HG02981 (cell line): ENCODE measurements at regions not wholly inside any gene's neighbourhood (a gene's known extent, or its start where the extent isn't known, plus 50 kb on each side); places are given as distances from the start of the nearest gene placed in this dataset.
"Not testable (repeated sequence)": the region's sequence is repeated elsewhere in the genome, so short reads cannot be mapped to it uniquely, and the experiment has no call there.

Source experiments
- ATAC-seq: cut with Tn5 transposase; IDR thresholded peaks from one replicate; pipeline ENCODE4 v1.9.1; 2021; ENCODE audit warnings: mild to moderate bottlenecking, moderate library complexity; ENCODE audit not compliant: unreplicated experiment

DNA sequence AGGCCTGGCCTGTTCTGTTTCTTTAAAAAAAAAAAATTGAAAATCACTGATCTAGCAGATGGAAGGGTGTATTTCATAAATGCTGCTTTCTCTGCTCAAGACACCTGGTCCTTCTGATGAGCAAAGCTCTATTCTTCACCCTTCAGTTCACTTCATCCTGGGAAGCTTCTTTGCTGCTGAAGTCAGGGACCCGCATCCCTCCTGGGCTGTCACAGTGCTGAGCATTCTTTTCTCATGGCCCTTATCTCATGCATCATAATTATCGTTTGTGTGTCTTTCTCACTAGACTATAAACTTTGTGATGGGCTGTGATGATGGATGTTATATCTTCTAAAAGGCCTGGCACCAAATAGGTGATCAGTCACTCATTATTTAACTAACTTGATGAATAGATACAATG, 461.0 kb downstream of the GADD45G start:
- ATAC-seq: no peak

DNA sequence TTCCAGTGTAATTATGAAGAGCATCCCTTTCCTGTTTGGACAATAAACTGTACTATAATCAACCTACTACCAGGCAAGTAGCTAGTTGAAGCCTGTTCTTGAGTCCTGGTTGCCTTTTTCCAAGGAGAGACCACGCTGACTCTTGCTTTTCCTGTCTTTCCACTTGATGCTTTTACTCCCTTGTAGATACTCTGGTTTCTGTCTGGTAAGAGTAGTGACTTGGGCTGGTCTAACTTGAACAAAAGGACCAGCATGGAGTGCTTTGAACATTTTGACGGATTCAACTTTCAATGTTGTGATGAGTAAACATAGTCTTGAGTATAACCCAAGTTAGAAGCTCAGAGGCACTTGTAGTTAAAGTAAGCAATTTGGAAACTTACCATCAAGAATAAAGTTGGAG, 464.3 kb downstream of the GADD45G start:
- ATAC-seq: no peak

DNA sequence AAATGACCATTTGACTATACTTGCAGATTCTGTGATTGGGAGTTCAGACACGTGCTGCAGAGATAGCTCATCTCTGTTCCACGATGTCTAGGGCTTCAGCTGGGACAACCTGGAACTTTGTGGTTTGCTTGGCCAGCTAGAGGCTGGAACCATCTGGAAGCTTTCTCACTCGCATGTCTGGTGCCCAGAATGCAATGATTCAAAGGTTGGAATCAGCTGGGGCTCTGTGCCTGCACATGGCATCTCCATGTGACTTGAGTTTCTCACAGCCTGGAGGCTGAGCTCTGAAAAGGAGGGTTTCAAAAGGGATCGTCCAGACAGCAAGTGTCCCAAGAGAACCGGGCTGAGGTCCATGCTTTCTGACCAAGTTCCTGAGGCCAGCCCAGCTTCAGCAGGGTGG, 465.2 kb downstream of the GADD45G start:
- ATAC-seq: no peak

DNA sequence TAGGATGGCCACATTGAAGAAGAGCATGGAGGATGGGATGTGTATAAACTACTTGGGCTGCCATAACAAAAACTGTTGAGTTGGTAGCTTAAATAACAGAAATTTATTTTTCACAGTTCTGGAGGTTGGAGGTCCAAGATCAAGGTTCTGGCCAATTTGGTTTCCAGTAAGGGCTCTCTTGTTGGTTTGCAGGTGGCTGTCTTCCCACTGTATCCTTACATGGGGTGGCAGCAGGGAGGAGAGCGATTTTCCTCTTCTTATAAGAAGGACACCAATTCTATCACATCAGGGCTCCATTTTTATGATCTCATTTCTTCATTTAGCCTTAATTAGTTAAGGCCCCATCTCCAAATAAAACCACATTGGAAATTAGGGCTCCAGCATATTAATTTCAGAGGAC, 465.7 kb downstream of the GADD45G start:
- no peak for ATAC-seq

DNA sequence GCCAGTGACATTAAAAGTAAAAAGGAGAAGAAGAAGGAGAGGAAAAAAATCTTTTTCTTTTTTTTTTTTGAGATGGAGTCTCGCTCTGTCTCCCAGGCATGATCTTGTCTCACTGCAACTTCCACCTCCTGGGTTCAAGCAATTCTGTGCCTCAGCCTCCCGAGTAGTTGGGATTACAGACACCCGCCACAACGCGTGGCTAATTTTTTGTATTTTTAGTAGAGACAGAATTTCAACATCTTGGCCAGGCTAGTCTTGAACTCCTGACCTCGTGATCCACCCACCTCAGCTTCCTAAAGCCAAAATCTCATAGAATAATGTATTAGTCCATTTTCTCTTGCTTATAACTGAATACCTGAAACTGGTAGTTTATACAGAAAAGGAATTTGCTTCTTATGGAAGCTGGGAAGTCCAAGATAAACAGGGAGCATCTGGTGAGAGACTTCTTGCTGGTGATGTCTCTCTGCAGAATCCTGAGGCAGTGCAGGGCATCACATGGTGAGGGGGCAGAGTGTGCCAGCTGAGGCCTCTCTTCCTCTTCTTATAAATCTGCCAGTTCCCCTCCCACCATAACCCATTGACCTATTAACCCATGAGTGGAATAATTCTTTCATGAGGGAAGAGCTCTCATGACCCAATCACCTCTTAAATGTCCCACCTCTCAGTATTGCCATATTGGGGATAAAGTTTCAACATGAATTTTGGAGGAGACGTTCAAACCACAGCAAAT, 466.3 kb downstream of the GADD45G start:
- no peak for ATAC-seq

DNA sequence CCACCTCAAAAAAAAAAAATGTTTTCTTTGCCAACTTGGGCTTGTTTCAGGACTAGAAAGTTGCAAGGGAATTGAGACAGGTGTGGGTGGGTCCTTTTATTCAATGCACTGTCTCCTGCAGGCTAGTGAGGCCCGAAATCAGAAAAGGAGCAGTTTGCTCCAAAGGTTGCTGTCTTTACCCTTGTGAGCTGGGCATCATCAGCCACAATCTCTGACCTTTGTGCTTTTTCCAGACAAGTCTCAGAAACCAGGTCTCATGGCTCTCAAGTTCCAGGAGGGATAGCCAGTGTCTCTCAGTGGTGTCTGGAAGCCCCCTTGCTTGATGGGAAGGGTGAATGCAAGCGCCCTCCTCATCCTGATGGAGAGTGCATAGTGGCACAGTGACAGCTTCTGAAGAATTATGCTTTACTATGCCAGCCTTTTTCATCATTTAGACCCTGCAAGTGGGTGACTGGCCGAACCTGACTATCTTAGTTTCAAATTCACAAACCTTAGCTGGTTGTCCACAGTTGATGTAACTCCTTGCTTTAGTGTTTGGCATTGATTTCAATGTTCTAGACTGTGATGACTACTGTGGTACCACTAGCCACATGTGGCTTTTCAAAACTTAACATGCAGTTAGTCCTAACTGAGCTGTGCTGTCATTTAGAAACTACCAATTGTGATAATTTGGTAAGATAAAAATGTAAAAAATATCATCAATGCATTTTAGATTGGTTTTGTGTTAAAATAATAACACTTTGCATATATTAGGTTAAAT, 468.6 kb downstream of the GADD45G start:
- no peak for ATAC-seq

DNA sequence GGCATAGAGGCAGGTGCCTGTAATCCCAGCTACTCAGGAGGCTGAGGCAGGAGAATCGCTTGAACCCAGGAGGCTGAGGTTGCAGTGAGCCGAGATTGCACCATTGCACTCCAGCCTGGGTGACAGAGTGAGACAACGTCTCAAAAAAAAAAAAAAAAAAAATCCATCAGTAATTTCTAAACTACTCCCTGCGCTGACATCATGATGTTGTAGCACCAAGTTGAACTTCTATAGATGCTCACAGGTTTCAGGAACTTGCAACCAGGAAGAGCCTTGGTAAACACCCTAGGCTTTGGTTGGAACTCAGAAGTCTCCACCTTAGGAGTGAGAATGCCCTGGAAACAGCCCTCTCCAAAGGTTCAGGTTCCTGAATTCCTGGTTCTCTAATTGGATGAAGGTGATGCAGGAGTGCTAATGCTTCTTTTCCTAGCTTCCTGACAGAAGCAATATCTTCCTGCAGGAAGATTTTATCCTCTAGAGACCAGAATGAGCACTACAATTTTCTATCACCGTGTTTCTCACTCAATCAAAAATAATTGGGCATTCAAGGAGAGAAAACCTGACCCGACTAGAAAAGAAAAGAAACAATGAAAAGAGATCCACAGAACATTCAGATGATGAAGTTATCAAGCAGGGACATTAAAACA, 469.6 kb downstream of the GADD45G start:
- no peak for ATAC-seq

DNA sequence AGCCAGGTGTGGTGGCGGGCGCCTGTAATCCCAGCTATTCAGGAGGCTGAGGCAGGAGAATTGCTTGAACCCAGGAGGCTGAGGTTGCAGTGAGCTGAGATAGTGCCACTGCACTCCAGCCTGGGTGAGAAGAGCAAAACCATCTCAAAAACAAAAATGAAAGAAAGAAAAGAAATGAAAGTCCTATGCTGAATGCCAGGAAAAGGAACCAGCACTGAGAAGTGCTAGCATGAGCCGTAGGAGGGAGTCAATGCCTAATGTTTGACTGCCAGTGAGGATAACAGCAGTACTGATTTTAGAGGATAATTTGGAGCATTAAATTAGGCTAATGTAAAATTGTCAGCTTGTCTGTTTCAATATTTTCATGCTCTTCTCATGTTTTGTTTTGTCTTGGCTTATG, 472.8 kb downstream of the GADD45G start:
- not testable (repeated sequence) for ATAC-seq

DNA sequence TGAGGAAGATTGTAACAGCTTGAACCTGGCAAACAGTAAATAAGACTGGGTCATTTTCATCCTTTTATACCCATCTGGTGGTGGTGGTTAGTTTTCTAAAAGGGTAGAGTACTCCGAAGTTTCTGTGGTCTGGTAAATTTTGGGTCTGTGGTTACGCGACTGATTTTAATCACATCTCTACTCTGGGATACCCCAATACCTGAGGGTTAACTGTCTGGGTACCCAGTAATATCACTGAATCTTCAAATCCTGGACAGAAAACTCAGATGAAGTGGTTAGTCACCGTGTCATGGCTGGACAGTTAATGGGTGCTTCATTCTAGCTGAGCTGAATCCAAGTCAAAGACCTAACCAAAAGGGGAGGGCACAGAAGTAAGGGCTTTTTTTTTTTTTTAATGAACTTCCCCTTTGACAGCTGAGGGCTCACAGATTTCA, 474.2 kb downstream of the GADD45G start:
- ATAC-seq: no peak

DNA sequence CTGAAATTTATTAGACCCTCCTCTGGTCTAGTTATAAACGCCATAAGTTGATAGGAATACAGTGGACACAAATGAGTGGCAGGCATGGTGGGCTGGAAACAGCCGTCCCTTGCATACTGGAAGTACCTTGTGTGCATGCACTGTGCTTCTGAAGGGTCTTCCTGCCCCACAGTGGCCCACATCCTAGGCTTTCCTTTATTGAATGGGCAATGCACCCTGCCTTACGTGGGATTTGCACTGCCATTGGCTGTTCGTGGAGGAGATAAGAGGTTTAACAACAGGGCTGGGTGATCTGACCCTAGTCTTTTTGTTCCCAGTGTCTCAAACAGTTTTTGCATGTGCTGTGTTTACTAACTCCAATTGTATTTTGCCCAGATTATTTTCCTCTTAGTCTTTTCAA, 480.8 kb downstream of the GADD45G start:
- no peak for ATAC-seq

DNA sequence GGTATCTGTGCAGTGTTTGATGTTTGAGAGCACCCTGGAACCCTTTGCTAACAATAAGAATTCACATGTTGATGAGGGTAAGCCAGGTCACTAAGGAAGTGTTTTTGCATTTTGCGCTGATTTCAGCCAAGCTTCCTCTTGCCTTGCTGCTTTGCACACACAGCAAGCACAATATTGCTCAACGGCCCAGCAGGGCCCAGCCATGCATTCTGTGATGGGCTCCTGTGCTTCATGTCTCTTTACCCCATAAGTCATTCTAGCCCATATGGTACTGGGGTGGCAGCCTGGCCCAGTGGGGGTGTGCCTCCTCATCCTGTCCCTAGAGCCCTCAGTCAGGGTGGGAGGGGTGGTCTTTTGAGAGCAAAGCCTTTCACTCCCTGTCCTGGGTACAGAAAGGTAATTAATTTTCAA, 481.3 kb downstream of the GADD45G start:
- ATAC-seq: no peak

DNA sequence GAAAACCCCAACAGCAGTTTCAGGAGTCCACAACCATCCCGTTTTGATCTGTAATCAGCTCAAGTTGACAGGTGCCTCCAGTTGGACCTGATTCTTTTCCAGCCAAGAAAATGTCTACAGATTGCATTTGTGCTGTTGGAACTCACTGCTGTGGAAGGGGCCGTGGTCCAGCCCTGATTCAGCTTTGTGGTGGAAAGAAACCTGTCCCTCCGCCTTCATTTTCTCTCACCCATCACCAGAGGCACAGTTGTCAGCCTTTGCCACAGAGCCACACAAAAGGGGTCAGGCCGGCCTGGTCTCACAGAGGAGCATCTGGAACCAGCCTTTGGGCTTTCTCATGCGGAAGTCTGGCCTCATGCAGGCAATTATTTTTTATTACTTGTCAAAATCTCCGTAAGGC, 483.6 kb downstream of the GADD45G start:
- no peak for ATAC-seq

DNA sequence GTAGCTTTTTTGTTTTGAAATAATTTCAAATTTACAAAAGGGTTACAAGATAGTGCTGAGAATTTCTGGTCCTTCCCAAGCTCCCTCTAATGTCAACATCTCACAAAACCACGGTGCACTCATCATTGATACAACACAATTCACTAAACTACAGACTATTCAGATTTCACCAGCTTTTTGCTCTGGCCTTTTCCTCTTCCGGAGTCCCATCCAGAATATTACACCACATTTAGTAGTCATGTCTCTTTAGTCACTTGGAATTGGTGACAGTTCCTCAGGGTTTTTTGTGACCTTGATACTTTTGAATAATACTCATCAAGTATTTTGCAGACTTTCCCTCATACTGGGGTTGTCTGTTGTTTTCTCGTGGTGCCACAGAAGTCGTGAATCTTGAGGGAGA, 484.0 kb downstream of the GADD45G start:
- ATAC-seq: no peak

DNA sequence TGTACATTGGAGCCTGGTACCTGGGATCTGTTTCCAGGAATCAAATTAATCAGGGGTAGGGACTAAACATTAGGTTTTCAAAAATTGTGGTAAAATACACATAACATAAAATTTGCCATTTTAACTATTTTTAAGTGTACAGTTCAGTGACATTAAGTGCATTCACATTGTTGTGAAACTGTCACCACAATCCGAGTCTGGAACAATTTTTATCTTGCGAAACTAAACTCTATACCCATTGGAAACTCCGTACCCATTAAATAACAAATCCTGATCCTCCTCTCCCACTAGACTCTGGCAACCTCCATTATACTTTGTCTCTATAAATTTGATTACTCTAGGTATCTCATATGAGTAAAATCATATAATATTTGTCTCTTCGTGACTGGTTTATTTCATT, 486.2 kb downstream of the GADD45G start:
- no peak for ATAC-seq

DNA sequence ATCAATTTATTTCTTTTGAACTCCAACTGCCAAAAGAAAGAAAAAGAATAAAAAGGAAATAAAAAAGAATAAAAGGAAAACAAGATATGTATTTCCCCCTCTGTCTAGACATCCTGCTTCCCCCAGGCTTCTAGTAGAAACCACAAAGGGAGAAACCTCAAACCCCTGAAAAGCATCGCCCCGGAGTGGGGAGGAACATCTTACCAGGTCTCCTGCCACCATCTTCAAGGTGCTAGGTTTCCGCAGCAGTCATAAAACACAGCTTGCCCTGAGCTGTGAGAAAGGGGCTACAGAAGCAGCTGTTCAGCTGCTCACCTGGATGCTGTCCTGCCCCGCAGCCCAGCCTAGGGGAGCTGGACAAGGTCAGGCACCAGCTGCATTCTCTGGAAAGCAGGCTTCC, 487.7 kb downstream of the GADD45G start:
- ATAC-seq: no peak

DNA sequence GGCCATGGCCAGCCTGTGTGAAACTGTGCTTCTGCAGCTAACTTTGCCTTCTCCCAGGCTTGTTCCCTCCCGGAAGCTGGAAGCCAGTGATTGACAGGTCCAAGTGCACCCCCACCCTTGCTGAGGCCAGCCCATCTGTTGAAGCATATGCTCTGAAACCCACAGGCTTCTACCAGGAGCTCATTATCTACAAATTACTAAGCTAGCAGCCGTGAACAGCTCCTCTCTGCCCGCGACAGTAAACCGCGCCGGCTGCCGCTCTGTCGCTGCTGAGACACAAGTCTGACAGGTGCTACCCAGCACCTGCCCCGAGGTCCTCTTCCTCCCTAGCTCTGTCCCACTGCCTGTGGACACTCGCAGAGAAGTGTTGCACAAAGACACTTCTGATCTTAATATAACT, 490.9 kb downstream of the GADD45G start:
- no peak for ATAC-seq

DNA sequence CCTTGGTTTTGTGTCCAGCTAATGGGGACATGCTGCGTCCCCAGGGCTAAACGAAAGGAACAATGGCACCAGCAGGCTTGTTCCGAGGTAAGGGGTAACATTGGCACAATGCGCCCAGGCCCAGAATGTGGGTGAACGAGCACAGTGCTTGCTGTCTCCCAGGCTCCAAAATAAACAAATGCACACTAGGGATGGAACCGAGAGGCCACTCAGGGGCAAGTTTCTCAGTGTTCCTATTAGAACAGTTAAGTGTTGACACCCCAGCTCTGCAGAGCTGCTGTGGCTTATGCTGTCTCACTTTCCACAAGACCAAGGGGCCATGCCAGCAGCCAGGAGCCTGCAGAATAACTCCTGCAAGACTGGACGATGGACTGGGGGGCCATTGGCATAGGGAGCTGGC, 492.4 kb downstream of the GADD45G start:
- no peak for ATAC-seq

DNA sequence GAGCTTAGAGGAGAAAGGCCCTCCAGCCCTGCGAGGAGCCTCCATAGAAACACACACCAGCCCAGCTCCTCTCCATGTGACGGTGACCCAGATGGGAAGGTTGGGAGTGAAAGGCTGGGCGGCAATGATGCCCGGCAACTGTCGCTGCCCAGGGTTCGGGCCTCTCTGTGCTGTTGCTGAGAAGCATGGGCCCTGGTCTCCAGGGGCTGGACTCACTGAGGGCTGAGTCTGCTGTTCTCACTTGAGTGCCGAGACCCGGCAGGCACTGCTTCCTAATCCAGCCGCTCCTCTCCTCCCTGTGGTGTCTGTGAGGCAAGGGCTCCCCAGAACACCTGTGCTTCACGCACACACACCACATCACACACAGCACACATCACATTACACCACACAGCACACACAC, 493.6 kb downstream of the GADD45G start:
- no peak for ATAC-seq

DNA sequence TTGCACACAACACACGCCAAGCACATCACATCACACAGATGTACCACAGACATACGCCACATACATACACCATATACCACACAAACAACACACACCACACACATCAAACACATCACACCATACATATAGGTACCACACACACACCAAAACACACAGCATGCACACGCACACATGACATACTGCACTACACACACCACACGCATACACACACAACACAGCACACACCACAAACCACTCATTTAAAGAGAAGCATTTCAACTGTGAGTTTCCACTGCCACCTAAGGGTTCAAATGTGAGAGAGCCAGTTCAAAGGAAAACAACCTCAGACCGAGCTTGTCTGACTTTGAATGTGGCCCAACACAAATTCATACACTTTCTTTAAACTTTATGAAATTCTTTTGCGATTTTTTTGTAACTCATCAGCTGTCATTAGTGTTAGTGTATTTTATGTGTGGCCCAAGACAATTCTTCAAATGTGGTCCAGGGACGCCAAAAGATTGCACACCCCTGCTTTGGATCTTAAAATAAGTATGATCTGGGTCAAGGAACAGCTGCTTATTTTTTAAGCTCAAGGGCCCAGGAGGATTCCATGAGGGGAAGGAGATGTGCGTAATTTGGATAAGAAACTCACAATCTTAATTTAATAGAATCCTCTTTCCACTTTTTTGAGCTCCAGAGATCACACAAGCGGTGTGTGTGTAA, 494.6 kb downstream of the GADD45G start:
- ATAC-seq: no peak

DNA sequence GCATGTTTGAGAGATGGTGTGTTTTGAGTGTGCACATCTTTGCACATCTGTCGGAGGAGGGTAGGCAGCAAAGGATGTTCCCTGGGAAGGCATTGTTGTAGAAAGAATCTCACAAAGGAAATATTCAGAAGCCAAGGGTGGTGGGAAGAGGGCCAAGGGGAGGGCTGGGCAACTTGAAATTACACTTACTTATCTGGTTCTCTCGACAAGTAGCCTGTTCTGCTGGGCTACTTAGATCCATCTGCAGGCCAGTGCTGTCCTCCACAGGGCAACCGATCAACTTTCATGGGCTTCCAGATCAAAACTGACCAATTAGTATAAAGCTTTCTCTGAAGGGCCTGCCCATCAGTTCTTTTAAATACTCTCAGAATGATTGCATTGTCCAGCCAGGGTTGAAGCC, 495.2 kb downstream of the GADD45G start:
- no peak for ATAC-seq

DNA sequence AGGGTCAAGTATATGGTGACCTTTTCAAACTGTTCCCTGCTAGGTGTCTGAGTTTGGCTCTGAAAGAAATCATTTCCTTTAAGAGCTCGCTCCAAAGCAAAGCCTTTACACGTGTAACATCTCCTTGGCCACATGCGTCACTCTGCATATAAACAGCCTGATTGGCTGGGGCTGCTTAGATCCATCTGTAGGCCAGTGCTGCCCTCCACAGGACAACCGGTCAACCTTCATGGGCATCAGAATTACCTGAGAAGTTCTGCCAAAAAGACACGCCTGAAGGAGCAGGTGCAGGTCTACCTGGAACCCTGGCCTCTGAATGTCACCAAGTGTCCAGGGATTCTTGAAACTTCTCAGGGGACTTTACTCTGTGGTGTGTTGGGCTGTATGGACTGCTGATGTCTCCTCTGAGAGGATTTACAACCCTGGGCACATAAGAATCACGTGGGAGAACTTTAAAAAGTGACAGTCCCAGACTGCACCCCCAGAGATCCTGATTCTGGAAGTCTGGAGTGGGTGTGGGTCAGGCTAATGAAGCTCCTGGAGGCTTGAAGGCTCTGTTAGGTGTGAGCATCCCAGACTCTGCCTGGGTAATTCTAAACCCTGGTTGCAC, 497.6 kb downstream of the GADD45G start:
- peak; percentile 98 for ATAC-seq
